Ishikawa (cell line): ENCODE measurements at regions not wholly inside any gene's neighbourhood (a gene's known extent, or its start where the extent isn't known, plus 50 kb on each side); places are given as distances from the start of the nearest gene placed in this dataset.

ENCODE experiments used
- CREB1 ChIP-seq: IDR thresholded peaks from 2 replicates; pipeline ENCODE4 v1.6.1; 2012; ENCODE audit warnings: low read depth
- EP300 ChIP-seq: IDR thresholded peaks from 2 replicates; pipeline ENCODE4 v1.6.1; 2012; ENCODE audit warnings: borderline replicate concordance
- RAD21 ChIP-seq: IDR thresholded peaks from 2 replicates; pipeline ENCODE4 v1.6.1; 2012; ENCODE audit warnings: low read depth
- TEAD4 ChIP-seq: IDR thresholded peaks from 2 replicates; pipeline ENCODE4 v1.6.1; 2012
- ZBTB7A ChIP-seq: IDR thresholded peaks from 2 replicates; pipeline ENCODE4 v1.6.1; 2012; ENCODE audit warnings: low read depth

DNA sequence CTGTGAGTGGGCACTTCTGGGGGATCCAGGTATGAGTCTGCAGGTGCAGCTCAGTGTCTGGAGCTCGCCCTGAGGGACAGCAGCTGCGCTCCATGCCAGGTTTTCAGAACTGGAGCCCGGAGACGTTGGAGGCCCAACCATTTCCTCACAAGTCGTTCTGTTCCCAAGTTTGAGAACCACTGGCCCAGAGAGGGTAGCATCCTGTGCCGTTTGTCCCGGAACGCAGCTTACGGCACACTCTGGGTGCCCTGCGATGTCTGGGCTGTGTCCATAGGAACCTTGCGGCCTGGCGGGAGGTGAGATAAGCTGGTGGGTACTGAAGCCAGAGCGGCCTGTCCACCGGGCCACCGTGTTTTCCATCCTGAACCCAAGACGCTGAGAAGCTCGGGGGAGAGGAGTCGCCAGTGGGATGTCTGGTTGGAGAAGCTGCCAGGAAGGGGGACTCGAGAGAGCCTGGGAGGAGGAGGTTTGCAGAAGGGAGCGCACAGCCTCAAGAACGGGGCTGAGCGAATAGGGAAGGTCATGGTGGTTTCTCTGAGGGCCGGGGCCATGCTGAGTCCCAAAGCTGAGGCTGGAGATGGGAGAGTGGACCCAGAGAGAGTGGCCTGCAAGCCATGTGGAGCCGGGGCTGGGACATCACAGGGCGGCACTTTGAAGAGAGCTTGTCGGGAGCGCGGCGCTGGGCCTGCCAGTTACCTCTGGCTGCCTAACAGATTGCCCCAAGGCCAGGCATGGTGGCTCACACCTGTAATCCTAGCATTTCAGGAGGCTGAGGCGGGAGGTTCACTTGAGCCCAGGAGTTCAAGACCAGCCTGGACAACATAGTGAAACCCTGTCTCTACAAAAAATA is 211.0 kb upstream of the GSE1 start:
- no peak for TF ChIP-seq CREB1
- TF ChIP-seq TEAD4 = no peak
- no peak for TF ChIP-seq RAD21
- no peak for TF ChIP-seq EP300
- TF ChIP-seq ZBTB7A = no peak
